Neural progenitor cell (in vitro differentiated cells): ENCODE measurements at regions not wholly inside any gene's neighbourhood (a gene's known extent, or its start where the extent isn't known, plus 50 kb on each side); places are given as distances from the start of the nearest gene placed in this dataset.

Experiments used
- EZH2 ChIP-seq: fragments of 200-600 bp; sonication (generic); IDR thresholded peaks from 2 replicates; pipeline ENCODE4 v1.6.1; 2017; ENCODE audit warnings: antibody characterized with exemption, mild to moderate bottlenecking, moderate library complexity
- TF ChIP-seq, protein P1 (sequence below): fragments of 200-600 bp; sonication (generic); IDR thresholded peaks from 2 replicates; pipeline ENCODE4 v1.5.1; 2017; ENCODE audit warnings: antibody characterized with exemption, mild to moderate bottlenecking

GRCh38 chrX:28229217-28229616 is 248.0 kb upstream of the DCAF8L1 start:
- TF ChIP-seq EZH2 = no peak
- TF ChIP-seq, protein P1, sequence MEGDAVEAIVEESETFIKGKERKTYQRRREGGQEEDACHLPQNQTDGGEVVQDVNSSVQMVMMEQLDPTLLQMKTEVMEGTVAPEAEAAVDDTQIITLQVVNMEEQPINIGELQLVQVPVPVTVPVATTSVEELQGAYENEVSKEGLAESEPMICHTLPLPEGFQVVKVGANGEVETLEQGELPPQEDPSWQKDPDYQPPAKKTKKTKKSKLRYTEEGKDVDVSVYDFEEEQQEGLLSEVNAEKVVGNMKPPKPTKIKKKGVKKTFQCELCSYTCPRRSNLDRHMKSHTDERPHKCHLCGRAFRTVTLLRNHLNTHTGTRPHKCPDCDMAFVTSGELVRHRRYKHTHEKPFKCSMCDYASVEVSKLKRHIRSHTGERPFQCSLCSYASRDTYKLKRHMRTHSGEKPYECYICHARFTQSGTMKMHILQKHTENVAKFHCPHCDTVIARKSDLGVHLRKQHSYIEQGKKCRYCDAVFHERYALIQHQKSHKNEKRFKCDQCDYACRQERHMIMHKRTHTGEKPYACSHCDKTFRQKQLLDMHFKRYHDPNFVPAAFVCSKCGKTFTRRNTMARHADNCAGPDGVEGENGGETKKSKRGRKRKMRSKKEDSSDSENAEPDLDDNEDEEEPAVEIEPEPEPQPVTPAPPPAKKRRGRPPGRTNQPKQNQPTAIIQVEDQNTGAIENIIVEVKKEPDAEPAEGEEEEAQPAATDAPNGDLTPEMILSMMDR = no peak
